ENCODE measurements at regions not wholly inside any gene's neighbourhood (a gene's known extent, or its start where the extent isn't known, plus 50 kb on each side); places are given as distances from the start of the nearest gene placed in this dataset.

DNA sequence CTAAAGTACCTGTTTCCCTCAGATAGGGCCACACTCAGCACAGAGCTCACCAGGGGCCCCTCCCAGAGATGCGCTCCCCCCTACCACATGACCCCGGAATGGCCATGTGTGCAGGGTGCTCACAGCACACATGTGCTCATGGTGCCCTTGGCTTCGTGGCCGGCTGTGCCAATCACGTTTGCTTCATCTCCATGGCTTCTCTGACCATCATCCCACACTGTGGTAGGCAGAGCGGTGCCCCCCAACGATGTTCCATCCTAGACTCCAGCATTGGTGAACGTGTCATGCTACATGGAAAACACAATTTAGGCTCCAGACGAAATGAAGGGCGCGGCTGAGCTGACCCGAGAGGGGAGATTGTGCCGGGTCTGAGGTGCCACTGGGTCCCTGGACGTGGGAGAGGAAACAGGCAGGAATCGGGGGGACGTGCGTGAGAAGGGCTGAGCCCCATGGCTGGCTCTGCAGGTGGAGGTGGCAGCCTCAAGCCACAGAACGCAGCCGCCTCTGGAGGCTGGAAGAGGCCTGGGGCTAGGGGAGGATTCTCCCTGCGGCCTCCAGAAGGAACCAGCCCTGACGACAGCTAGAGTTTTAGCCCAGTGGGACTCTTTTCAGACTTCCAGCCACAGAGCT, 126.5 kb downstream of the DLL1 start:
- no peak overlapping the region for H3K27ac ChIP-seq
- TF ChIP-seq, protein P1, sequence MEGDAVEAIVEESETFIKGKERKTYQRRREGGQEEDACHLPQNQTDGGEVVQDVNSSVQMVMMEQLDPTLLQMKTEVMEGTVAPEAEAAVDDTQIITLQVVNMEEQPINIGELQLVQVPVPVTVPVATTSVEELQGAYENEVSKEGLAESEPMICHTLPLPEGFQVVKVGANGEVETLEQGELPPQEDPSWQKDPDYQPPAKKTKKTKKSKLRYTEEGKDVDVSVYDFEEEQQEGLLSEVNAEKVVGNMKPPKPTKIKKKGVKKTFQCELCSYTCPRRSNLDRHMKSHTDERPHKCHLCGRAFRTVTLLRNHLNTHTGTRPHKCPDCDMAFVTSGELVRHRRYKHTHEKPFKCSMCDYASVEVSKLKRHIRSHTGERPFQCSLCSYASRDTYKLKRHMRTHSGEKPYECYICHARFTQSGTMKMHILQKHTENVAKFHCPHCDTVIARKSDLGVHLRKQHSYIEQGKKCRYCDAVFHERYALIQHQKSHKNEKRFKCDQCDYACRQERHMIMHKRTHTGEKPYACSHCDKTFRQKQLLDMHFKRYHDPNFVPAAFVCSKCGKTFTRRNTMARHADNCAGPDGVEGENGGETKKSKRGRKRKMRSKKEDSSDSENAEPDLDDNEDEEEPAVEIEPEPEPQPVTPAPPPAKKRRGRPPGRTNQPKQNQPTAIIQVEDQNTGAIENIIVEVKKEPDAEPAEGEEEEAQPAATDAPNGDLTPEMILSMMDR (conservative IDR thresholded peaks at IDR 0.05): no peak

DNA sequence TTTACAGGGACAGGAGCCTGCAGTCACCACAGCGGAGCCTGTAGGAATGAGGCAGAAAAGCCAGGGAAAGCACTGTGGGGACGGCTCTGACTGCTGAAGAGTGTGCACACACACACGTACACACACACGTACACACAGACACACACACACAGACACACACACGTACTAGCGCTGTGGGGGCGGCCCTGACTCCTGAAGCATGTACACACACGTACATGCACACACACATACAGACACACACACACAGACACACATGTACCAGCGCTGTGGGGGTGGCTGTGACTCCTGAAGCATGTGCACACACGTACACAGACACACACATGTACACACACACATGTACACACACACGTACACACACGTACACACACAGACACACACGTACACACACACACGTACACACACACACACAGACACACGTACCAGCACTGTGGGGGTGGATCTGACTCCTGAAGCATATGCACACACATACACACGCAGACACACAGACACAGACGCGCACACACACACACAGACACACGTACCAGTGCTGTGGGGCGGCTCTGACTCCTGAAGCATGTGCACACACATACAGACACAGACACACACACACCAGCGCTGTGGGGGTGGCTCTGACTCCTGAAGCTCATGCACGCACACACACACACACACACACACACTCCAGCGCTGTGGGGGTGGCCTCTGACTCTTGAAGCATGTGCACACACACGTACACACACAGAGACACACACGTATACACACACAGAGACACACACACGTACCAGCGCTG, 127.3 kb downstream of the DLL1 start:
- H3K27ac ChIP-seq: no peak overlapping the region
- TF ChIP-seq, protein P1 (conservative IDR thresholded peaks at IDR 0.05): no peak

DNA sequence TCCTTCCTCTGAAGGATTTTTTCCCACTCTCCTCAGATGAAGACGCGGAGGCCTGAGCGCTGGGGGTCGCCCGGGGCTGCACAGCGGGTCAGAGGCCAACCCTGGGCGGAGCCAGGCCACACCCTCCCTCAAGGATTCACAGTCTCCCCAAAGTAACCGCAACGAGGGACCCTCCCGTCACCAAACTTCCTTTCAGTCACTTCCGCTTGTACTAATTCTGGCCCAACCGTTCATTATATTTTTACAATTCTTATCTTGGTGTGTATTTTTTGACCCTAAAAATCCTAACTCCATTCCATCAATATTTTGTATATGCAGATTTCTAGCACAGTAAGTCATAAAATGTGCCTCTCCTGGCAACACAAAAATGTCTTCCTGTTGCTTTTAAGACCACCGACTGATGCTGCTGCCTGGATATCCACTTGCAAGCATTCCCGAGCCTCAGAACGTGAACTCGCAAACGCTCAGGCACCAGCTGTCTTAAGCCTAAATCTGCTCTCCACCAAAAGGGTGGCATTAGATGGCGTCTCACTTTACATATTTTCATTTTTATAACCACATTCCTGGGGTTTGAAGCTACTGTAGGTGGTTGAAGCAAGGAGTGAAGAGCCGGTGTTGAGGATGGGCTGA, 128.0 kb downstream of the DLL1 start:
- TF ChIP-seq, protein P1 (conservative IDR thresholded peaks at IDR 0.05): no peak
- no peak overlapping the region for H3K27ac ChIP-seq

DNA sequence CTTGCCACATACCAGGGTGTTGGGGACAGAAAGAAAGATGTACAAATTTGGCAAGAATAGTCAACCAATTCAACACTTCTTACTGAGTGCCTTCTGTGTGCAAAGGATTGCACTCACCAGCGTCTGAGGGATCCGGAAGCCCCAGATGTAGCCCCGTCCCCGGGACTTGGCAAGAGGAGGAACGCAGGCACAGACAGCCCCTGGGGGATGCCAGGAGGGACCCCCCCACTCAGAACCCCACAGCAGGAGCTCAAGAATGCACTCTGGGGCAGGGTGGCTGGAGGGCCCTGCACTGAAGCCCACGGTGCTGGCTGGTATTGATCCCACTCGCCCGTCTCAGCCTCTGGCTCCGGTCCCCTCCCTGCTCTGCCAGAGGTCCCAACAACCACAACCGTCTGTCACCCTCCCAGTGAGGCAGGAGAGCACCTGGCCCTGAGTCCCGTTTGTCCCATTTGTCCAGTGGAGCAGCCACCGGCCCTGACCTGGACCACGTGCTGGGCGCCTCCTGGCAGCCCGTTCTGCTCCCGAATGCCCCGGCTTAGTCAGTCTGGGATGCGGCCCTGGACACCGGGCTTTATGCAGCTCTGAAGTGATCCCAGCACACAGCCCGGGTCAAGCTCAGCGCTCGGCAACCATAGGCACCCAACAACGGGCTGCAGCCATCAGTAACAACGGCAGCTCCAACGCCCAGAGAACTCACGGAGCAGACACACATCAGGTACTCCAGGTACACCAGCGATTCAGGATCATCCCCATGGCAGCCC, 128.7 kb downstream of the DLL1 start:
- TF ChIP-seq, protein P1 (conservative IDR thresholded peaks at IDR 0.05): no peak
- H3K27ac ChIP-seq: no peak overlapping the region

DNA sequence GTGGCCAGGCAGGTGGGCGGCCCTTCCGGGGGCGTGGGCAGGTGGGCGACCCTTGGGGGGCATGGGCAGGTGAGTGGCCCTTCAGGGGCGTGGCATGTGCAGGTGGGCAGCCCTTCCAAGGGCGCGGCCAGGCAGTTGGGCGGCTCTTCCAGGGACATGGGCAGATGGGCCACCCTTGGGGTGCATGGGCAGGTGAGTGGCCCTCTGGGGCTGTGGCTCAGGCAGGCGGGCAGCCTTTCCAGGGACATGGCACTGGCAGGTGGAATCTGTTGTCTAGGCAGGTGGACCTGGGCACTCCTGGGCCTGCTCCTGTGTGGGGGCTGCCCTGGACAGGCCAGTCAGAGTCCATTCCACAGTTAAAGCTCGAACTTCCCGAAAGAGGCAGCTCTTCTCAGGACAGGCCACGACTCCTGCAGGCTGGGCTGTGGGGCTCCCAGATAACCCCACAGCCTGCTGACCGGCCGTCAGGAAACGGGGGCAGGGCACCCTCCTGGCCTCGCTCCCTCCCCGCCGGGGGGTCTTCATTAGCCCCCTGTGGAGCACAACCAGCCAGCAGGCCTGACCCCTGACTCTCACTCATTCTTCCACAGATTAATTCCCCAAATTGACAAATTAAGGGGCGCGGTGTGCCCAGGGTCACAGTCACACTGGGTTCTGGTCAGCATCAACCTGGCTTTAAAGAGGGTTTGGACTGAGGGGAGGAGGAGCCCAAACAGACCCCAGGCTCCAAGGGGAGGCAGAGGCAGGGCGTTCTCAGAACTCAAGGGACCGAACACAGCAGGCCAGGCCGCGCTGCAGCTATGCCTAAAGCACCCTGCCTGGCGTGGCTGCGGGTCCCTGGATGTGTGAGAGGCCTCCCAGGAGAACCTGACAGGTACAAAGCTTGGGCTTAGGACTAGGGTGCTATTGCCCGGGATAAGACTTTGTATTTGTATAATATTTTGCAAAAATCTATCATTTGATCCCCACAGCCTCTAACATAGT, 130.0 kb downstream of the DLL1 start:
- TF ChIP-seq, protein P1 (conservative IDR thresholded peaks at IDR 0.05): no peak
- H3K27ac ChIP-seq: no peak overlapping the region

DNA sequence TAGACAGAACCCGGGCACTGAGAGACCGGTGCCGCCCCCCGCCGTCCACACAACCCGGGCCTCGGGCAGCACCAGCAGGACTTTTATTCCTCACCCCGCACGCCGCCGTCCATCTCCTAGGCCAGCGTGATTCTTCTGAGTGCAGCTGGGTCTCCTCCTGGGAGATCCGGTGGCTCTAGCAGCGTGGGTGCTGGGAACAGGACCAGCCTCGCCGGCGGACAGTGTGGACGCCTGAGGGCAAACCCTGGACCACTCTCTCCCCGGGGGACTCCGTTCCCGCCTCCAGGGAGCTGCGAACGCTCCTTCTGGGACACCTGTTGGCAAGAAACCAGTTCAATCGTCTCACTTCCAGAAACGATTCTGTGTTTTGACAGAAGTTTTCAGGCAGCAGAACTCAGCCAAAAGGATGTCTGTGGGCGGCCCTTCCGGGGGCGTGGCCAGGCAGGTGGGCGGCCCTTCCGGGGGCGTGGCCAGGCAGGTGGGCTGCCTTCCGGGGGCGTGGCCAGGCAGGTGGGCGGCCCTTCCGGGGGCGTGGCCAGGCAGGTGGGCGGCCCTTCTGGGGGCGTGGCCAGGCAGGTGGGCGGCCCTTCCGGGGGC, 130.7 kb downstream of the DLL1 start:
- no peak overlapping the region for H3K27ac ChIP-seq
- TF ChIP-seq, protein P1 (conservative IDR thresholded peaks at IDR 0.05): no peak
